Upper lobe of left lung (tissue), 6 donors: ENCODE measurements at regions not wholly inside any gene's neighbourhood (a gene's known extent, or its start where the extent isn't known, plus 50 kb on each side); places are given as distances from the start of the nearest gene placed in this dataset.

Source experiments
- ATAC-seq, 2 donors: fragments of 200-7000 bp; cut with Tn5 transposase; one replicate each; pipeline ENCODE4 v1.9.1; 2022; ENCODE audit warnings: mild to moderate bottlenecking in 2 of 2, moderate library complexity in 2 of 2; ENCODE audit not compliant: low FRiP score in 2 of 2
- DNase-seq, 2 donors: peaks; one replicate each; pipeline ENCODE4 v3.0.0-alpha.2; 2019 to 2020
- H3K27ac ChIP-seq, 4 donors: fragments of 200-600 bp; sonication (generic); one replicate each; pipeline ENCODE4 v1.5.1; 2016 to 2019
- H3K27me3 ChIP-seq, 4 donors: fragments of 200-600 bp; sonication (generic); one replicate each; pipeline ENCODE4 v1.5.1; 2017 to 2019
- H3K36me3 ChIP-seq, 4 donors: fragments of 200-600 bp; sonication (generic); one replicate each; pipeline ENCODE4 v1.5.1; 2016 to 2019
- H3K4me1 ChIP-seq, 4 donors: fragments of 200-600 bp; sonication (generic); one replicate each; pipeline ENCODE4 v1.5.1; 2018 to 2019
- H3K4me3 ChIP-seq, 4 donors: fragments of 200-600 bp; sonication (generic); one replicate each; pipeline ENCODE4 v1.5.1; 2017 to 2019; ENCODE audit warnings: mild to moderate bottlenecking in 2 of 4, moderate library complexity in 1 of 4
- H3K9me3 ChIP-seq, 4 donors: fragments of 200-600 bp; sonication (generic); one replicate each; pipeline ENCODE4 v1.5.1; 2018 to 2019
- EP300 ChIP-seq, 4 donors: sonication (generic); formaldehyde crosslinking; IDR thresholded peaks; one replicate each; pipeline ENCODE4 v1.5.1; 2017; ENCODE audit warnings: antibody characterized with exemption in 4 of 4, control low read depth in 2 of 4
- POLR2A ChIP-seq, 4 donors: fragments of 450-650 bp; IDR thresholded peaks; one replicate each; pipeline ENCODE4 v1.5.1; 2016 to 2017; ENCODE audit warnings: antibody characterized with exemption in 4 of 4, mild to moderate bottlenecking in 2 of 4
- POLR2AphosphoS5 ChIP-seq, 2 donors: sonication (generic); formaldehyde crosslinking; IDR thresholded peaks; one replicate each; pipeline ENCODE4 v1.5.1; 2017; ENCODE audit warnings: antibody characterized with exemption in 2 of 2
- WGBS, 2 donors: methylation state at CpG; one replicate each; pipeline ENCODE4 v1.1.5; 2017 to 2018; 5-methylcytosine and 5-hydroxymethylcytosine counted together
- TF ChIP-seq, protein P1 (sequence below), 6 experiments: fragments of 450-650 bp in 4 of 6; fragments of 200-600 bp in 2 of 6; sonication (generic) in 2 of 6; IDR thresholded peaks; one replicate each; pipeline ENCODE4 v1.5.1; 2016 to 2019; ENCODE audit warnings: antibody characterized with exemption in 6 of 6
- donor health status: DM: no; HTN: no; CAD: no; lungs with moderate emphysema.
- donor health status: DM: no; HTN: yes; CAD: no; lungs with severe emphysema.

DNA sequence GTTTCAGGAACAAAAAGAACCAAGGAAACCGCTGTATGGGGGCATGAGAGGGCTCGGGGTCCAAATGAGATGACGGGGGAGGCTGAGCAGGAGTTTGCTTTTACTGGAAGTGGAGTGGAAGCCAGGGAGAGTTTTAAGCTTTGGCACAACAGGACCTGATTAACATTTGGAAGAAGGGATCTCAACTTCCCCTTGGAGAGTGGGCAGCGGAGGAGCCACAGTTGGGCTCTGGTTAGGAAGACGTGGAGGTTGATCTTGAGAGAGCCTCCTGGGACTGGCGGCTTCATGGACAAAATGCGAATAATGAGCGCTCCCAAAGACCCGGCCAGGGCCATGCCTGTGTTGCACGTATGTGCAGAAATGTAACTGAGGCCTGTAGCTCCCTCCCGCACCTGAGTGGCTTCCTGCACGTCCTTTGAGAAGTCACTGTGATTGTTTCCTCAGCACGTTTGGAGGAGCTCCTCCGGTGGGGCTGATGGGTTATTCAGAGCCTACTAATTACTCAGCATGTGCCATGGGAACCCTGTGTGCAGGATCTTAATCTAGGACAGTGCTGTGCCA is 595.3 kb upstream of the MGMT start:
- Histone ChIP-seq H3K27me3 (no peaks in the 10 kb centered on the region), H3K4me3 (no peak overlapping the region), H3K36me3 (no peaks in the 10 kb centered on the region), H3K27ac (no peak overlapping the region), H3K4me1 (no peaks in the 10 kb centered on the region), H3K9me3 (no peaks in the 10 kb centered on the region)
- TF ChIP-seq, protein P1, sequence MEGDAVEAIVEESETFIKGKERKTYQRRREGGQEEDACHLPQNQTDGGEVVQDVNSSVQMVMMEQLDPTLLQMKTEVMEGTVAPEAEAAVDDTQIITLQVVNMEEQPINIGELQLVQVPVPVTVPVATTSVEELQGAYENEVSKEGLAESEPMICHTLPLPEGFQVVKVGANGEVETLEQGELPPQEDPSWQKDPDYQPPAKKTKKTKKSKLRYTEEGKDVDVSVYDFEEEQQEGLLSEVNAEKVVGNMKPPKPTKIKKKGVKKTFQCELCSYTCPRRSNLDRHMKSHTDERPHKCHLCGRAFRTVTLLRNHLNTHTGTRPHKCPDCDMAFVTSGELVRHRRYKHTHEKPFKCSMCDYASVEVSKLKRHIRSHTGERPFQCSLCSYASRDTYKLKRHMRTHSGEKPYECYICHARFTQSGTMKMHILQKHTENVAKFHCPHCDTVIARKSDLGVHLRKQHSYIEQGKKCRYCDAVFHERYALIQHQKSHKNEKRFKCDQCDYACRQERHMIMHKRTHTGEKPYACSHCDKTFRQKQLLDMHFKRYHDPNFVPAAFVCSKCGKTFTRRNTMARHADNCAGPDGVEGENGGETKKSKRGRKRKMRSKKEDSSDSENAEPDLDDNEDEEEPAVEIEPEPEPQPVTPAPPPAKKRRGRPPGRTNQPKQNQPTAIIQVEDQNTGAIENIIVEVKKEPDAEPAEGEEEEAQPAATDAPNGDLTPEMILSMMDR (IDR thresholded peaks at IDR 0.05): no peak
- no peak for TF ChIP-seq POLR2AphosphoS5 (IDR thresholded peaks at IDR 0.05)
- TF ChIP-seq EP300 (IDR thresholded peaks at IDR 0.05): no peak
- no peak for TF ChIP-seq POLR2A (IDR thresholded peaks at IDR 0.05)
- WGBS, 2 donors: 87 to 93% methylated on average over 14 of the region's 14 CpGs
- DNase-seq (no peak), ATAC-seq (no peak)

DNA sequence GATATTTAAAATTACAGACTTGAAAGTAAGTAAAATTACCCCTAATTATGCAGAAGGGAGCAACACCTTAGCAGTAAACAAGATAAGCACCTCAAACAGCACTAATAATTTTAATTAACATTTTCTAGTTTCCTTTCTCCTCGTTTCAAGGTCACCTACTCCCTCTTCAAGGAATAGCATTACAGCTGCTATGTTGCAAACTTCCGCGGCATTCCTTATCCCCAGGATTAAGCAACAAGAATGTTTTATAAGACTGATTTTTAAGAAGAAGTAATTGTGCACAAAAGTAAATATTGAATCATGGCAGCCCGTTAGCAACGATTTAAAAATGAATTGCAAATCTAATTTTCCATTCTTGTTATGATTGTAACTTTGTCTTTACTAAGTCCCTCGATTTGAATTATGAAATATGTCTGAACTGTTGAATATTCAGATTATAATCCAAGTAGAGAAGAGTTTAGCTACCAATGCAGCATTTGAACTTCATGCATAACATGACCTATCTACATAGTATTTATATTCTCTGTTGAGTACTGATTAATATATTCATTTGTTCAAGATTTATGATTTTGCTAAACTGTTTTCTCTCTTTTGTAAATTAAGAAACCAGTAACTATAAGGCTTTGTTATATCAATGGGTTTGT is 593.5 kb upstream of the MGMT start:
- TF ChIP-seq EP300 (IDR thresholded peaks at IDR 0.05) (no peak), POLR2AphosphoS5 (IDR thresholded peaks at IDR 0.05) (no peak), POLR2A (IDR thresholded peaks at IDR 0.05) (no peak)
- TF ChIP-seq, protein P1 (IDR thresholded peaks at IDR 0.05): no peak
- no peaks in the 10 kb centered on the region for H3K4me1 ChIP-seq
- ATAC-seq (no peak), DNase-seq (no peak)
- H3K36me3 ChIP-seq: no peaks in the 10 kb centered on the region
- no peaks in the 10 kb centered on the region for H3K27me3 ChIP-seq
- H3K4me3 ChIP-seq: no peak overlapping the region
- H3K27ac ChIP-seq: no peak overlapping the region
- no peaks in the 10 kb centered on the region for H3K9me3 ChIP-seq
- 49 to 50% methylated on average over 6 of the region's 6 CpGs for WGBS, 2 donors

DNA sequence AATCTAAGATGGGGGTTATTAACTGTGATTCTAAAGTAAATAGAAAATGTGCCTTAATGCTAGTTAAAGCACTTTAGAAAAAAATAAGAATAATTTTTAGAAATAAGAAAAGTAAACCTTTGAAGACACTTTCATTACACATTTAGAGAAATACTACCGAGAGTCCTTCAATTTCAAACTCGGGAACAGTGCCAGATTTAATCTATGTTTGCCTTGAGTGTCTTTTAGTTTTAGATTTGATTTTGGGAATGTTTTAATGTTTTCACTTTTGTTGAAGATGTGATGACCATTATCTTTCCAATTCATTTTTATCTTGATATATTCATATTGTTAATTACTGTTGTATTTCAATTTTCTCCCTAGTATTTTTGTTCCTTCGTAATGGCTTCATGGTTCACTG is 592.7 kb upstream of the MGMT start:
- Histone ChIP-seq H3K9me3 (no peaks in the 10 kb centered on the region), H3K4me1 (no peaks in the 10 kb centered on the region), H3K27ac (no peak overlapping the region), H3K27me3 (no peaks in the 10 kb centered on the region), H3K4me3 (no peak overlapping the region), H3K36me3 (no peaks in the 10 kb centered on the region)
- no peak for ATAC-seq
- TF ChIP-seq POLR2A (IDR thresholded peaks at IDR 0.05): no peak
- TF ChIP-seq EP300 (IDR thresholded peaks at IDR 0.05): no peak
- no peak for TF ChIP-seq POLR2AphosphoS5 (IDR thresholded peaks at IDR 0.05)
- TF ChIP-seq, protein P1 (IDR thresholded peaks at IDR 0.05): no peak
- no peak for DNase-seq
- 72 to 88% methylated on average over 3 of the region's 3 CpGs for WGBS, 2 donors

DNA sequence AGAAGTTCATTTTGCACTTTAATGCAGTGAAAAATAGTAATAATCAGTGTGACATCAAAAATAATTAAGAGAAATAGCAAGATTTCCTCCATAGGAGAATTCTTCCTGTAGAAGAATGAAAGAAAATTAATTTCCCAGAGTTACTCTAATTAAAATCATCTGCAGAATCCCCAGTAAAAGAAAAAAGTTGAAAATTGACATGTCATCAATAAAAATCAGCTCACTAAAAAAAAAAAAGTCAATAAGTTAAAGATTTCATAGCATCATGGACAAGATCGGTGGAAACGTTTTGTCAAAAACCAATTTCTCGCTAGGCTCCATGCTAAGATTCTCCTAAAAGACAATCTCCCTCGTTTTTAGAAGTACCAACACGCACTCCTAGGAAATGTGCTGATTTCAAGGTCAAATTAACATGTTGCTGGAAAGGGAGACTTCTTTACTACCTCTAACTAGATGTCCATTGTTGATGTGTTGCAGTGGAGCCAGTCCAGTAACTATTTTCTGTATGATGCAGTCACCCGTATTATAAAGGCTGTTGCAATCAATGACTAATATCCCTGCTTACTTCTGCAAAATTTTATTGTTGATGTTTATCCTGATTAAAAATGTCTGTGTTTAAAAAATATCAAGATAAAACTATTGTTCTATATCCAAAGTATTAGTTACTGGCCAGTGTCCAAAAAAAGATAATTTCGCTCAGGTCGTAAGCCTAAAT is 591.9 kb upstream of the MGMT start:
- no peak for DNase-seq
- ATAC-seq: peak in 1 of 2 donors; percentile 62
- Histone ChIP-seq H3K4me1 (no peaks in the 10 kb centered on the region), H3K9me3 (no peaks in the 10 kb centered on the region), H3K36me3 (no peaks in the 10 kb centered on the region), H3K27me3 (no peaks in the 10 kb centered on the region), H3K4me3 (no peak overlapping the region), H3K27ac (no peak overlapping the region)
- 82% methylated on average over 8 of the region's 8 CpGs for WGBS, 2 donors
- no peak for TF ChIP-seq POLR2AphosphoS5 (IDR thresholded peaks at IDR 0.05)
- TF ChIP-seq, protein P1 (IDR thresholded peaks at IDR 0.05): no peak
- TF ChIP-seq POLR2A (IDR thresholded peaks at IDR 0.05): no peak
- no peak for TF ChIP-seq EP300 (IDR thresholded peaks at IDR 0.05)
